H9 (cell line): ENCODE measurements at regions not wholly inside any gene's neighbourhood (a gene's known extent, or its start where the extent isn't known, plus 50 kb on each side); places are given as distances from the start of the nearest gene placed in this dataset.

Experiments used
- DNase-seq: peaks from one replicate; pipeline ENCODE4 v3.0.0-alpha.2; 2017
- H2AFZ ChIP-seq: one replicate; pipeline ENCODE4 v1.6.1; 2013; ENCODE audit warnings: mild to moderate bottlenecking, low read length, control low read depth, moderate library complexity
- H2AK5ac ChIP-seq: 2 replicates; pipeline ENCODE4 v1.6.1; 2013; ENCODE audit warnings: low read length, control low read depth, mixed read lengths; ENCODE audit not compliant: insufficient read length
- H2BK120ac ChIP-seq: one replicate; pipeline ENCODE4 v1.6.1; 2013; ENCODE audit warnings: low read depth, mild to moderate bottlenecking, low read length, control low read depth, inconsistent platforms; ENCODE audit not compliant: poor library complexity, severe bottlenecking
- H2BK12ac ChIP-seq: 2 replicates; pipeline ENCODE4 v1.6.1; 2013; ENCODE audit warnings: low read length, control low read depth, mixed read lengths, low read depth; ENCODE audit not compliant: insufficient read length
- H2BK15ac ChIP-seq: 2 replicates; pipeline ENCODE4 v1.6.1; 2013; ENCODE audit warnings: low read depth, low read length, control low read depth
- H2BK20ac ChIP-seq: one replicate; pipeline ENCODE4 v1.6.1; 2013; ENCODE audit warnings: low read depth, mild to moderate bottlenecking, low read length, control low read depth, inconsistent platforms; ENCODE audit not compliant: poor library complexity, severe bottlenecking
- H2BK5ac ChIP-seq: 2 replicates; pipeline ENCODE4 v1.6.1; 2013; ENCODE audit warnings: low read length, control low read depth, mixed read lengths; ENCODE audit not compliant: insufficient read length
- H3K14ac ChIP-seq: 2 replicates; pipeline ENCODE4 v1.6.1; 2013; ENCODE audit warnings: low read length, control low read depth; ENCODE audit not compliant: insufficient read depth
- H3K18ac ChIP-seq: 2 replicates; pipeline ENCODE4 v1.6.1; 2013; ENCODE audit warnings: low read depth, mild to moderate bottlenecking, mixed read lengths, low read length, control low read depth; ENCODE audit not compliant: insufficient read length
- H3K23ac ChIP-seq: 2 replicates; pipeline ENCODE4 v1.6.1; 2013; ENCODE audit warnings: low read length, control low read depth, mixed read lengths, low read depth; ENCODE audit not compliant: insufficient read length
- H3K23me2 ChIP-seq: 2 replicates; pipeline ENCODE4 v1.6.1; 2013; ENCODE audit warnings: low read depth, mild to moderate bottlenecking, mixed read lengths, low read length, control low read depth; ENCODE audit not compliant: insufficient read length, poor library complexity, severe bottlenecking
- H3K27ac ChIP-seq: 2 replicates; pipeline ENCODE4 v1.5.1; 2013; ENCODE audit warnings: low read length, control low read depth, mixed read lengths, low read depth; ENCODE audit not compliant: insufficient read length
- H3K27me3 ChIP-seq: 2 replicates; pipeline ENCODE4 v1.6.1; 2013; ENCODE audit warnings: low read length, control low read depth, inconsistent platforms; ENCODE audit not compliant: insufficient read depth
- H3K4ac ChIP-seq: 2 replicates; pipeline ENCODE4 v1.6.1; 2013; ENCODE audit warnings: low read depth, mild to moderate bottlenecking, control low read depth, inconsistent platforms, low read length, moderate library complexity
- H3K4me1 ChIP-seq: 2 replicates; pipeline ENCODE4 v1.6.1; 2013; ENCODE audit warnings: low read length, control low read depth, inconsistent platforms; ENCODE audit not compliant: insufficient read depth
- H3K4me2 ChIP-seq: 2 replicates; pipeline ENCODE4 v1.6.1; 2013; ENCODE audit warnings: low read length, control low read depth, mixed read lengths; ENCODE audit not compliant: insufficient read length, insufficient read depth
- H3K56ac ChIP-seq: 2 replicates; pipeline ENCODE4 v1.6.1; 2013; ENCODE audit warnings: low read depth, mild to moderate bottlenecking, mixed read lengths, low read length, control low read depth; ENCODE audit not compliant: insufficient read length
- H3K79me1 ChIP-seq: 2 replicates; pipeline ENCODE4 v1.6.1; 2013; ENCODE audit warnings: low read depth, mild to moderate bottlenecking, moderate library complexity, low read length, control low read depth, inconsistent platforms; ENCODE audit not compliant: insufficient read depth, poor library complexity, severe bottlenecking
- H3K79me2 ChIP-seq: 2 replicates; pipeline ENCODE4 v1.6.1; 2013; ENCODE audit warnings: low read length, control low read depth, inconsistent platforms; ENCODE audit not compliant: insufficient read depth
- H3K9ac ChIP-seq: 2 replicates; pipeline ENCODE4 v1.6.1; 2013; ENCODE audit warnings: low read length, control low read depth, mixed read lengths; ENCODE audit not compliant: insufficient read length; ENCODE audit errors: extremely low read depth
- H3K9me3 ChIP-seq: one replicate; pipeline ENCODE4 v1.6.1; 2013; ENCODE audit warnings: low read depth, low read length, inconsistent platforms; ENCODE audit not compliant: control insufficient read depth
- H3T11ph ChIP-seq: one replicate; pipeline ENCODE4 v1.6.1; 2013; ENCODE audit warnings: mild to moderate bottlenecking, low read length, control low read depth, inconsistent platforms
- H4K20me1 ChIP-seq: one replicate; pipeline ENCODE4 v1.6.1; 2013; ENCODE audit not compliant: control insufficient read depth, insufficient read length, insufficient read depth
- H4K5ac ChIP-seq: 2 replicates; pipeline ENCODE4 v1.6.1; 2013; ENCODE audit warnings: low read depth, mild to moderate bottlenecking, mixed read lengths, low read length, control low read depth; ENCODE audit not compliant: insufficient read length
- H4K8ac ChIP-seq: replicated peaks from 2 replicates; pipeline ENCODE4 v1.6.1; 2013; ENCODE audit warnings: low read length, control low read depth, mixed read lengths, low read depth; ENCODE audit not compliant: insufficient read length
- H4K91ac ChIP-seq: 2 replicates; pipeline ENCODE4 v1.6.1; 2013; ENCODE audit warnings: low read depth, mild to moderate bottlenecking, moderate library complexity, mixed read lengths, low read length, control low read depth; ENCODE audit not compliant: insufficient read length
- H3K27ac Mint-ChIP-seq, 3 experiments: 2 replicates in 2 of 3; 3 replicates in 1 of 3; pipeline ENCODE4 v1.8.0; 2020 to 2021; ENCODE audit warnings: mixed read lengths in 3 of 3, mild to moderate bottlenecking in 1 of 3, moderate library complexity in 1 of 3
- H3K27me3 Mint-ChIP-seq: 2 replicates; pipeline ENCODE4 v1.8.0; 2021; ENCODE audit warnings: low read depth, mild to moderate bottlenecking, moderate library complexity, mixed read lengths
- H3K36me3 Mint-ChIP-seq, 3 experiments: 2 replicates in 2 of 3; 3 replicates in 1 of 3; pipeline ENCODE4 v1.8.0; 2020 to 2021; ENCODE audit warnings: low read depth in 3 of 3, mixed read lengths in 3 of 3; ENCODE audit not compliant: insufficient read depth in 1 of 3
- H3K4me1 Mint-ChIP-seq, 2 experiments: 2 replicates each; pipeline ENCODE4 v1.8.0; 2020; ENCODE audit warnings: mixed read lengths in 2 of 2
- H3K4me3 Mint-ChIP-seq, 2 experiments: 2 replicates in 1 of 2; 3 replicates in 1 of 2; pipeline ENCODE4 v1.8.0; 2020 to 2021; ENCODE audit warnings: mild to moderate bottlenecking in 2 of 2, mixed read lengths in 2 of 2, moderate library complexity in 1 of 2
- H3K9me3 Mint-ChIP-seq, 2 experiments: 2 replicates in 1 of 2; 3 replicates in 1 of 2; pipeline ENCODE4 v1.8.0; 2020; ENCODE audit warnings: mild to moderate bottlenecking in 2 of 2, mixed read lengths in 2 of 2, moderate library complexity in 1 of 2
- CTCF ChIP-seq: fragments of 200-600 bp; sonication (generic); conservative IDR thresholded peaks from 3 replicates; pipeline ENCODE4 v1.8.0; 2021; ENCODE audit warnings: antibody characterized with exemption, mild to moderate bottlenecking
- WGBS: extraction: QIAGEN DNeasy Blood & Tissue Kit; methylation state at CpG from one replicate; pipeline ENCODE4 v1.1.7; 2013; ENCODE audit warnings: missing lambda C conversion rate, low lambda C conversion rate, mixed read lengths; ENCODE audit not compliant: insufficient read length; ENCODE audit errors: extremely low coverage; 5-methylcytosine and 5-hydroxymethylcytosine counted together

GRCh38 chr20:20888936-20889335 is 176.5 kb upstream of the RALGAPA2 start:
- no peak overlapping the region for H2AK5ac ChIP-seq
- H3K27ac ChIP-seq = no peak overlapping the region
- no CpG with 5 or more reads among the region's 8 CpGs for WGBS
- no peak overlapping the region for H4K5ac ChIP-seq
- H2BK120ac ChIP-seq = no peak overlapping the region
- TF ChIP-seq CTCF = no peak
- Mint-ChIP-seq H3K9me3 (peaks cover 0 to 5% of the 10 kb centered on the region in 2 experiments; a peak in 1 of 5 replicates), H3K4me1 (peaks cover 52% of the 10 kb centered on the region in 2 experiments), H3K27ac (no peak overlapping the region; a peak in 1 of 7 replicates), H3K4me3 (no peak overlapping the region; a peak in 1 of 5 replicates), H3K36me3 (no peaks in the 10 kb centered on the region), H3K27me3 (peaks cover 14% of the 10 kb centered on the region)
- H3K4ac ChIP-seq = no peak overlapping the region
- H2BK12ac ChIP-seq = no peak overlapping the region
- H3K27me3 ChIP-seq = no peaks in the 10 kb centered on the region
- H3K23me2 ChIP-seq = no peaks in the 10 kb centered on the region
- no peak overlapping the region for H3K56ac ChIP-seq
- no peaks in the 10 kb centered on the region for H3K79me2 ChIP-seq
- H2AFZ ChIP-seq = no peak overlapping the region
- H3K14ac ChIP-seq = no peak overlapping the region
- H3K4me1 ChIP-seq = peaks cover 7% of the 10 kb centered on the region; the same call in 1 of the 2 replicates
- no peak overlapping the region for H4K8ac ChIP-seq
- no peaks in the 10 kb centered on the region for H3K9me3 ChIP-seq
- H2BK20ac ChIP-seq = no peak overlapping the region
- H3K9ac ChIP-seq = no peak overlapping the region
- H2BK5ac ChIP-seq = no peak overlapping the region
- H2BK15ac ChIP-seq = no peak overlapping the region
- no peak overlapping the region for H3K4me2 ChIP-seq
- H3K79me1 ChIP-seq = no peaks in the 10 kb centered on the region
- H4K20me1 ChIP-seq = no peaks in the 10 kb centered on the region
- H3K18ac ChIP-seq = no peak overlapping the region
- no peak overlapping the region for H3K23ac ChIP-seq
- H3T11ph ChIP-seq = no peak overlapping the region
- no peak overlapping the region for H4K91ac ChIP-seq
- no peak for DNase-seq
